GM18867 (cell line): ENCODE measurements at regions not wholly inside any gene's neighbourhood (a gene's known extent, or its start where the extent isn't known, plus 50 kb on each side); places are given as distances from the start of the nearest gene placed in this dataset.
"Not testable (repeated sequence)": the region's sequence is repeated elsewhere in the genome, so short reads cannot be mapped to it uniquely, and the experiment has no call there.

Experiments used
- ATAC-seq: cut with Tn5 transposase; IDR thresholded peaks from one replicate; pipeline ENCODE4 v1.9.1; 2021; ENCODE audit warnings: mild to moderate bottlenecking, moderate library complexity; ENCODE audit not compliant: unreplicated experiment

DNA sequence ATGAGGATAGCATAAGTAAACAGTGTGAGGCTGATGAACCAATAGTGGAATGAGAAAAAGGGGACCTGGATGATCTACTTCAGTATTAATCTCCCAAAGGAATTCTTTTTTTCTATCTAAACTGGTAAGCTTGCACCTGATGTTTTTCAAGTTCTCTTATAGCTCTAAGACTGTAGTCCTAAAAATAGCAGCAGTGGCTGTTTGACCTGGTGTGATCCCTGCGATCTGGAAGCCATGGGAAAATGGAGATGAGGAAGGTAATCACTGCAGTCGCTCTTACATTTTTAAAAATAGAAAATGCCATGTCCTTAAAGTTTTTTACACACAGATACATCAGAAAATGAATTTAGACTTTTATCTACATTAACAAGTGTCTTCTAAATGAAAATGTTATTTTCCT lies 926.4 kb upstream of the SLC35B3 start:
- ATAC-seq, result no peak

DNA sequence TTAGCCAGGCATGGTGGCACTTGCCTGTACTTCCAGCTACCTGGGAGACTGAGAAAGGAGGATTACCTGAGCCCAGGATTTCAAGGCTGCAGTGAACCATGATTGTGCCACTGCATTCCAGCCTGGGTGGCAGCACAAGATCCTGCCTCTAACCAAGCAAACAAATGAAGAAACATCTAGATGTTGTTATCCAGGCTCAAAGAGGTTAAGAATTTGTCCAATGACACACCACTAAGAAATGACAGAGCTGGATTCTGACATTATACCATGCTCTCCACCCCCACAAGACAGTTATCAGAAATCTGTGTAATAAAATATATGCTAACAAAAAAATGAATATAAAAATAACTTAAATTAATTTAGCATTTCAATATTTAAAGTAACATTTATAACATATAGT lies 925.5 kb upstream of the SLC35B3 start:
- ATAC-seq, result no peak

DNA sequence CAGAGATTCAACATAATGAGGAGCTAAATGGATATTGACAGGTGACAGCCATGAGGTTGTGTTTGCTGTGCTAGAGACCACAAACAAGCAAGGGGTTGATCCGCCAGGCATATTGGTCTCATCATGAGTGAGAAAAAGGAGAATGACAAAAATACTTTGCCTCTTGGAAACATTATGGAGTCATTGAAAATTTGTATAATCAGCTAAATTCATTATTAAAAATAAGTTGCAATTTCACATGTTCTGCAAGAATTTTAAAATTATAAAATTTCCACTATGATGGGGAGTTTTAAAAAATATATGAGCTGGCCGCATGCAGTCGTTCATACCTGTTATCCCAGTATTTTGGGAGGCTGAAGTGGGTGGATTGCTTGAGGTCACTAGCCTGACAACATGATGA lies 912.3 kb upstream of the SLC35B3 start:
- no peak for ATAC-seq

DNA sequence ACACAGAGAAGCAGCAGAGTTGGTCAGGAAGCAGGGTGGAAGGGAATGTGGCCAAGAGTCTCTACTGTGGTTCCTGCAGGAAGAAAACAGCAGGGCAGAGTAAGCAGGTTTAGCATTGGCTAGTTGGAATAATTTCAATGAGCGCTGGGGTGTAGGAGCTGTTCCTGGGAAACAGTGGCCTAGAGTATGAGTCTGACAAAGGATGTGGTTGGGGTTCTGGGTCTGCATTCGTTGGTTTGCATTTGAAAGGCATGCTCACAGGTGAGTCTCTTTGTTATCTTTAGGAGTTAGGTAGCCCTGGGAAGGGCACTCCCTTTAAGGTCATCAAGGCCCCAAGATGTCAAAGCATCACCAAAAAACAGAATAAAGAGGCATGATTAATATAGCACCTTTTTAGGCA lies 911.6 kb upstream of the SLC35B3 start:
- ATAC-seq, result no peak

DNA sequence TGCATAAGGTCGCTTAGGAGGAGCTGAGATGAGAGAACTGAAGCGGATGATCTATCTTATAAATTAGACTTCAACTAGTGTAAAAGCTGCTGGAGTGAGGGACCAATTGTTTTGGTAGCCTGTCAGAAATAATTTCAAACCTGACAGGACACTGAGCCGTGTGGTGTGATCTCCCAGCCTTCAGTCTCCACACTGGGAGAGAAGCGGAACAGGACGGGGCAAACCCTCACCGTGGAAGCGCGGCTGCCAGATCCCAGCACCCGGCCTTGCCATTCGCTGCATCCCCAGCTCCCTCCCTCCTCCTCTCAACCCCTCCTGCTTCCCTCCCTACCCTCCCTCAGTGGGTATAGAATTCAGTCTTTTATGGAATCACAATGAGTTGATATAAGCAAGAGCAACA lies 900.1 kb upstream of the SLC35B3 start:
- no peak for ATAC-seq

DNA sequence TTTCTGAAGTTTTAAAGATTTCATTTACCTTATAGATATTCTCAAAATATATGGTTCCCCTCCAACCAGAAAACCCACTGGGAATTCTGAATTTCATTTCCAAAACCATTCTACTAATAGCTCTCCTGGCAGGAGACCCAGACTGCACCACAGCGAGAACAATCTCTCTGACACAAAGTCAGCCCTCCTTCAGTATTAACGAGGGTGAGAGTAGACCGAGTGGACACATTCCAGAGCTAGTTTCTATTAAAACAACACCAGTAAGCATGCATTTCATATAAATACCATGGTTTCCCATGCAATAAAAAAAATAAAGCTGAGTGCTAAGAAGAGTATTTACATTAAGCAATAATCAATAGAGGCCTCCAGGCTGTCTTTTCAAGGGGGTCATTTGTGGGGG lies 899.6 kb upstream of the SLC35B3 start:
- ATAC-seq, result no peak

DNA sequence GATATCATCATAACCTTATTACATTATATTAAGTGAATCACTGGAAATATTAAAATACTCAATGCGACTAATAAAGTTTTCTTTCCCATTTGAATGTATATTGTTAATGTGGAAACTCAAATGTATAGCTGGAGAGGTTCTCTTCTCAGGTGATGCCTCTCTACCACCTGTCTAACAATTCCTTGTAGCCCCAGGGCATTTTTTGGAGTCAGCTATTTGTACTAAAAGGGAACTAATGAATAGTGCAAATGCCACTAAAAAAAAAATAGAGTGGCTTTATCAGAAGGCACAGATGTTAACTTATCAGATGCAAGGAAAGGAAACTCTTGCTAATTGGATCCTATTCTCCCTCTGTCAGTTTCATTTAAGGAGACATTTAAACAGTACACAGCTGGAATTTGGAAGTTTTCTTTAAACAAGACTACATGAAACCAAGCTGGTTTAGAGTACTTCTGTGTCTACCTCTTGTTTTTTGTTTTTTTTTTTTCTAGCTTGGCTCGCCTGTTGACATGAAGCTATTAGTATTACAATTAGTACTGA lies 897.0 kb upstream of the SLC35B3 start:
- no peak for ATAC-seq

DNA sequence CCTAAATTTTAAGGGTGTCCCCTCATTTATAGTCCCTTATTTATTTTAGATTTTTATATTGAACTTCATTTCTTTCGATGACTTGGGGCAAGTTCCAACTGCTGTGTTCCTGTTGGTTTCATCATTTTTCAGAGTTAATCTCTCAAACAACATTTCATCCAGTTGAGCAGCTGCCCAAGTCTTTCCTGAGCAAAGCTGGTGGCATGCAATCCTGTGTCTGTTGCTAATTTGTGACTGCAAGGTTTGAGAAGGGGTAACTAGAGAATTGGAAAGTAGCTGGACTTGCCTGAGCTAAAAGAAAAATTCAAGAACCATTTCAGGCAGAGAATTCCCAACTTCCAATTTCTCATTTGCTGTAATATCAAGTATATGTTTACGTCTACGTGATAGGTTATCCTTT lies 881.5 kb upstream of the SLC35B3 start:
- ATAC-seq, result no peak

DNA sequence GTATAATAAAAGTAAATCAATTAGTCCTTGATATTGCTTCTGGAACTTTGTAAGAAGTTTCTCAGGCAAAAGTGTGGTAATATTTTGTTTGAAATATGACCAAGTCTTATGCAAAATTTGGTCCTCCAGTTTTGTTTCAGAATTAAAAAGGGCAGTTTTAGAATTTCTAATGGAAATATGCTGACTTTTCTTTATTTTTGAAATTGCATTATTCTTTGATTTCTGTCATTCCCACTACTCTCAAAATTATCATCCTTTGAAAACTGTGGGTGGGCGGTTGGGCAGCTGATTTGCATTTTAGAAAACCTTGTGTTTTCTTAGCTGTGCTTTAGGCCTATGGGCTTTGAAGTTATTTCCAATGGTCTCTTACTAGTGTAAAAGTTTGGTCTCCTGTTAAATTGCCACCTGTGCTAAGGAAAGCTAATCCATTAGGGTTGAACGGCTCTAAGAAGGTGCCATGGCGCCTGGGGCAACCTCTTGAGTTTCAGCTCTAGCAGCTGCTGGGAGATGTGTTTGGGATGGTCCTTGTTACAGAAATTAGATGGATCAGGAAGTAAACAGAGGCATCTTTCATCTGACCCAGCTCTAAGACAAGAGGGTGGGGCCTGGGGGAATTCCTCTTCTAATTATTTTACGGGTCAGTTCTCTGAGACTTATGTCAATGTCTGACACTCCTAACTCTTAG lies 880.8 kb upstream of the SLC35B3 start:
- ATAC-seq, result no peak

DNA sequence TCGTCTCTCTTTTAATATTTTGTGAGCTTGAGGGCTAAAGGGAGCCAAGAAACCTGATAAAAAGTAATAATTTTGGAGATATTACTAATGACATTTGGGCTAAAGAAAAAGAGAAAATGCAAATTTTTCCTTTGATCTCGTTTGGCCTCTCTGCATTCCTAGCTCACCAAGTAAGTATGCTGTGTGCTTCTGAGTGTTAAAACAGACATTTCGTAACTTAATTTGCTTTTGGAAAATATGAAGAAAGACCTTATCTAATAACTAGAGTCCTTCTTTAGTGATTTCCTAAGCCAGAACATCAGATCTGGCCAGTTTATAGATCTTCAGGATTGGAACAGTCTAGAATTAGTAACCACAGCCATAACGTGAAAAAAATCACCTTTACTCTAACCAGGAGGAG lies 872.9 kb upstream of the SLC35B3 start:
- no peak for ATAC-seq

DNA sequence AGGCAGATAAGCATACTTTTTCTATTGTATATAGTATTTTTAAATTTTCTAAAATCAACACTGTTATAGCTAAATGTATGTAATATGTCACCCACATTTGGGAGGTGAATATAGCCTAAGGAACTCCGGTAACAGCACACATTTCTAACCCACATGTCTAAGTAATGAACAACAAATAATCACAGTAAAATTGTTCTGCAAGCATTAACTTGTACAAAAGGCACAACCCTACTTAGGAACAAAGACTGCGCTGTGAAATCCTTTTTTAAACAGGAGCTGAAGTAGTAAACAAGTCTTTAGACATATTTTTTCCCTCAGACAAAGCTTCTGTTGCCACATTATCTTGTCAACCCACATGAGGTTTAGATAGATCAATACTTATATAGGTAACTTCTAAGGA lies 872.4 kb upstream of the SLC35B3 start:
- ATAC-seq, result no peak

DNA sequence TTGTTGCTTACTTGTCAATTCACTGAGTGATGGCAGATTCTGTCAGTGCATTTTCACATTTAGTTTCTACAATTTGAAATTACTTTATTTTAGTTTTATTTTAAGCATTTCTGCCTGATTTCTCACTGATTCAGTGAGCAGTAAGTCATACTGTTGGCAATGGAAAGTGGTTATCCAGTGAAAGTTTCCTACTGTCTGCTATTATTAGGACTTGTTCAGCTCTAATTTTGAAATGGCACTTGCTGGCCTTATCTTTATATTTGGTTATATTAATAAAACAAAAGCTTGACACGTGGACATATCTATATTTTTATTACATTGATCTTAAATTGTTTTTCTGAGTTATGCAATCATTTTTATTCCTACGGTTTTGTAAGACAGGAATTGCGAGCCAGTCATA lies 871.8 kb upstream of the SLC35B3 start:
- no peak for ATAC-seq

DNA sequence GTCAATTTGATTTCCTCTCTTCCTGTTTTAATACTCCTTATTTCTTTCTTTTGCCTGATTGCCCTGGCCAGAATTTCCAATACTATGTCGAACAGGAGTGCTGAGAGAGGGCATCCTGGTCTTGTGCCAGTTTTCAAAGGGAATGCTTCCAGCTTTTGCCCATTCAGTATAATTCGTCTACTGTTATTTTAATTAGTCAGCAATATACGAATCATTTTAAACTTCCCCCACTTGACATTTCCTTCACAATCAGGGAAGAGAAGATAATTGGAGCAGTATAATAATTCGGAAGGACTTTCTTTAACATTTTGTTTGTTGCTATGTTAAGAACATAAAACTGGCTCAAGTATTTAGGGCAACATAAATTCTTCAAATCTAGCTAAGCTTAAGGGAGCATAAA lies 860.3 kb upstream of the SLC35B3 start:
- no peak for ATAC-seq

DNA sequence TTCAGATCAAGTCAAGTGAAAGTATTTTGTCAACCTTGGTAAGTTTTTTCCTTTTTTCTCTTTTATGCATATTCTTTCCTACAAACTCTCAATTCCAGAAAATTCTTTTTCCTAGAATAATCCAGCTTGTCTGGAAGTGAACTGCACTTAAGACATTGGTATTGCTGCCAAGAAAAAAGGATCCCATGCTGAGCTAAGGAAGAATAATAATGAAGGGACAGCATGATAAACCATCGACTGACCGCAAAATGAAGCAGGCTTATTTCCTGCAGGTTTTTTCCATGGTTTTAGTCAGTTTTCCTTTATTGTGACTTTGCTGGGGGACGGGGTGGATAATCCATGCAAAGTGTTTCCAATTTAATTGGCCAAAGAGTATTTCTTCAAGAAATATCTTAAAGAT lies 857.6 kb upstream of the SLC35B3 start:
- no peak for ATAC-seq

DNA sequence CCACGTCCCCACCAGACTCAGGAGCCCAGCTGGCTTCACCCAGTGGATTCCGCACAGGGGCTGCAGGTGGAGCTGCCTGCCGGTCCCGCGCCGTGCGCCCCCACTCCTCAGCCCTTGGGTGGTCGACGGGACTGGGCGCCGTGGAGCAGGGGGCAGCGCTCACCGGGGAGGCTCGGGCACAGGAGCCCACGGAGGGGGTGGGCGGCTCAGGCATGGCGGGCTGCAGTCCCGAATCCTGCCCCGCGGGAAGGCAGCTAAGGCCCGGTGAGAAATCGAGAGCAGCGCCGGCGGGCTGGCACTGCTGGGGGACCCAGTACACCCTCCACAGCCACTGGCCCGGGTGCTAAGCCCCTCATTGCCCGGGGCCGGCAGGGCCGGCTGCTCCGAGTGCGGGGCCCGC lies 855.0 kb upstream of the SLC35B3 start:
- not testable (repeated sequence) for ATAC-seq

DNA sequence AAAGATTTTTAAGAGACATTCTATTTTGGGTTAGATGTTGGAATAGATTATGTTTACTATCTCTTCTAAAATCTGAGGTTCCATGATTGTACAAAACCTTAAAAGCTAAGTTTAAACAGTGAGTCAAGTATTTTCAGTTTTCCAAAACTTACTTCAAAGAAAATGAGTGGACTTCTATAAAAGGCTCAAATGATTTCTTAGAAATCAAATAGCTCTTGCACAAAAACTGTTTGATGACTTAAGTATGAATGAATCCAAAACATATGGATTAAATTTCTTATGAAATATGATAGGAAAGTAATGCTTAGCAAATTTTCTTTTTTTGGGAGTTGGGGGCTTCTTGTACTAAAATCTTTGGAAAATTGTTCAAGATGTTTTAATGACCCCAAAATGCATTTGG lies 837.3 kb upstream of the SLC35B3 start:
- ATAC-seq, result no peak

DNA sequence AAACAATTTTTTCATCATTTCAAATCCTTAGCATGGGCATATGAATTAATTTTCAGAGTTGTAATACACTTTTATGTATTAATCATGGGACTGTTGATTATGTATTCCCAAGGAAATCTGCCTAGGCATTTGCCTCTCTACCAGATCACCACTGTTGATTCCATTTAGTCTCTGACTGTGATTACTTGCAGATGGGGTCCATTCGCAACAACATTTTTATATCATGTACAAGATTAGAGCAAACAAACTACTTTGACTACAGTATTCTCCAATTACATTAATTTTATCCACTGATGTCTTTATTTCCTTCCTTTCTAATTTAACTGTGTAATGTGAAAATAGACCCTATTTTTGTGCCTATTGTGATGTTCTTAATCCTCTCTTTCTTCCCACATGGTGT lies 831.4 kb upstream of the SLC35B3 start:
- no peak for ATAC-seq

DNA sequence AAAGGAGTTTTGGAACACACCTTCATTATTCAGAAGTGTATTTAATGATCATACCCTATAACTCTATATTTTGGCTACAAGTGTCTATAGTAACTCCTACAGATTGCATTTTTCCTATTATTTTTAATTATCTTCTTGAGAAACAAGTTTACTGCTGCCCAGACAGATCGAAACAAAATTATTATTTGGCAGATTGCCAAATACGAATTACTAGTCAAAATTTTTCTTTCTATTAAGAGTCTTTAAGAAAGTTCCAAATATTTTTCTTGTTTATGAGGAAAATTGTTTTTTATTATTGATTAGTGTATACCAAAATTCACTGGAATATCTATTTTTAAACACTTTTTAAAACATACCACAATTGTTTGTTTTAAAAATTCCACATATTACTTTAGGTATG lies 821.9 kb upstream of the SLC35B3 start:
- ATAC-seq, result no peak

DNA sequence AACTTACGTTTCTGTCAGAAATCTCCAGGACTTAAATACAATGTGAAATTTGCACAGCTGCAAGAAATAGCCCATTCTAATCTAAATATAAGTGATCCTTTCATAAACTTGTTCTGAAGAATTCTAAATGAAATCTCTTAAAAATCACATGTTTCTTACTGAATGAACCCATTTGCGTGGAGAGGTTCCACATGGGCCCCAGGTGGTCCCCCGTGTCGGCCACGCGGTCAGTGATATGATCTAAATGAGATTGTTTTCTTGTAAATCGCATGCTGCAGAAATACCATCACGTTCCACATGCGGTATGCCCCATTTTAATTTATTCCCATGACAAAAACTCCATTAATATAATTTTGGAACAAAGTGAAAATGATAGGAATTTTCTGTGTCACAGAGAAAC lies 818.9 kb upstream of the SLC35B3 start:
- ATAC-seq, result no peak

DNA sequence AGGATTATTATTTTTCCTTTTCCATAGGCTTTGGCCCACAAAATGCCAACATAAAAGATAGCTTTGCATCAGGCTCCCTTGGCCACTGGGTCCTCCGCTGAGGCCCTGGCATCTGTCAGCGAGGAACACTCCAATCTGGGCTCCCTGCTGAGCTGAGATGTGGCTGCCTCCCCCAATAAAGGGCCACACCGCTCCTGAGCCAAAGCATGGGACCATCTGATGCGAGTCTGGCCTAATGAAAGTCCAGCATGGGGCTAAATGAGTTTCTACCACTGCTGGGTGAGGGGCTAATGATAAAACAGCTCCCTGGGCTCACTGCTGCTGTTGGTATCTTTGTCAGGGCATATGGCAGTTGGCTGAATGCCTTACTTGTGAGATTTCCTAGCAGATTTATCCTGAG lies 817.5 kb upstream of the SLC35B3 start:
- ATAC-seq, result no peak

DNA sequence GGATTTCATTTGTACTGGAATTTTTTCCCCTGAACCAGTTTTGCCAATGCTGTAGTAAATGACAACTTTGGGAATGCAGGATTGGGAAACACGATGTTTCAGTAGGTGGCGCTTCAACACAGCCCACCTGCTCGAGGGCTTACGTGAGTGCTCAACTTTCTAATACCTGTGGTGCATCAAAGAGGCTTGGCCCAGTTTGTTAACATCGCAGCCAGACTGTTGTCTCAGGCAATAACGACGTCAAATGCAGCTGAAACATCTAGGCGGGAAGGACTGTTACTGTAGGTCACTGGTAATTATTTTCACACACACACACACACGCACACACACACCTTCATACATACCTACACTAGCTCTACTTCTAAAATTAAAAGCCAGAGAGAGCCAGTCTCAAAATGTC lies 815.5 kb upstream of the SLC35B3 start:
- ATAC-seq, result no peak

DNA sequence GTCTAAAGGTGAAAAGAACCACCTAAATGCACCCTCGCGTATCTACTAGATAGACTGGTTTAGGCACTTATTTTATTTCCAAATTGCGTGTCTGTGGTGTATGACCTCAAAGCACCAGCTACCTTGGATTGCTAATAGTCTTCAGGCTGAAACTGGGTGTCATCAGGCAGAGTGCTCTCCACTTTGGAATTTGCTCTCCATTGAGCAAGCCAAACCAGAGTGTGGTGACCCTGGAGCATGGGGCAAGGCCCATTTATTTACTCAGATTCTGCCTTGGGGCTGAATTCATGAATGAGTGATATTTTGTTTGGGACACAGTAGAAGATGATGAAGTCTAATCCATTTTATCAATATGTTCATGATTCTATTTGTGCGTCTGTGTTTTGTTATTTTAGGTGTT lies 812.8 kb upstream of the SLC35B3 start:
- no peak for ATAC-seq

DNA sequence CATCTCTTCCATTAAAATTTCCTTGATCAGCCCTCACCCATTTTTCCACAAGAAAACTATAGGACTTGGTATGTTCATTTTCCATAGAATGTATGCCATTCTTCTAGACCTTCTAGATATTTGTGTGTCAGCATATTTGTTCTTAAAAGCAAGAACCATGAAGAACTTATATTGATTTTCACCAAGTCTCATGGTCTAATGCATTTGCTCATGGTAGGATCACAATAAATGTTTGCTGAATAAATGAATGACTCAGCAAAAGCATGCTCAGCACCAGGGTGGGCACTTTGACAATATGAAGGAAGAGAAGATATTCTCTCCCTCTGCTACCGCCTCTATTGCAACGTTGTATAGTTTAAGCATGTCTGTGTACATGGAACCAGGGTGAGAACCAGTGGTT lies 805.5 kb upstream of the SLC35B3 start:
- no peak for ATAC-seq
